SK-N-MC (cell line): ENCODE measurements at regions not wholly inside any gene's neighbourhood (a gene's known extent, or its start where the extent isn't known, plus 50 kb on each side); places are given as distances from the start of the nearest gene placed in this dataset.

ENCODE experiments used
- DNase-seq: peaks from one replicate; pipeline ENCODE4 v3.0.0-alpha.2; 2011; ENCODE audit warnings: low read depth, low spot score
- H3K27ac ChIP-seq: fragments of 200-600 bp; sonication (generic); 2 replicates; pipeline ENCODE4 v1.5.1; 2016; ENCODE audit warnings: mixed run types
- H3K36me3 ChIP-seq: fragments of 200-600 bp; sonication (generic); 2 replicates; pipeline ENCODE4 v1.6.1; 2017; ENCODE audit warnings: antibody characterized with exemption, low read length, mixed read lengths; ENCODE audit not compliant: insufficient read depth
- H3K4me3 ChIP-seq: fragments of 200-600 bp; sonication (generic); 2 replicates; pipeline ENCODE4 v1.5.1; 2016
- H3K9ac ChIP-seq: fragments of 200-600 bp; sonication (generic); 2 replicates; pipeline ENCODE4 v1.8.0; 2017; ENCODE audit warnings: mixed run types, mixed read lengths; ENCODE audit not compliant: insufficient read length
- H3K9me3 ChIP-seq: fragments of 200-600 bp; sonication (generic); 2 replicates; pipeline ENCODE4 v1.6.1; 2017; ENCODE audit warnings: low read depth, mild to moderate bottlenecking, antibody characterized with exemption, low read length, moderate library complexity, mixed read lengths
- EZH2 ChIP-seq: fragments of 200-600 bp; sonication (generic); IDR thresholded peaks from one replicate; pipeline ENCODE4 v1.6.1; 2017; ENCODE audit warnings: antibody characterized with exemption
- FOXP2 ChIP-seq: optimal IDR thresholded peaks from 2 replicates; pipeline ENCODE3; 2011; ENCODE audit warnings: mild to moderate bottlenecking, moderate library complexity; ENCODE audit not compliant: insufficient read depth; ENCODE audit errors: extremely low read length, control extremely low read depth
- POLR2AphosphoS5 ChIP-seq: IDR thresholded peaks from 2 replicates; pipeline ENCODE4 v1.6.1; 2012; ENCODE audit warnings: mild to moderate bottlenecking, low read depth, low read length, borderline replicate concordance

GRCh38 chr11:45384711-45385241, 98.6 kb upstream of the SYT13 start:
- TF ChIP-seq FOXP2 (no peak), EZH2 (no peak), POLR2AphosphoS5 (no peak)
- DNase-seq, result no peak
- no peaks in the 10 kb centered on the region for H3K9me3 ChIP-seq
- H3K36me3 ChIP-seq, result no peaks in the 10 kb centered on the region
- H3K27ac ChIP-seq, result no peak overlapping the region
- no peak overlapping the region for H3K9ac ChIP-seq
- H3K4me3 ChIP-seq, result no peak overlapping the region

DNA sequence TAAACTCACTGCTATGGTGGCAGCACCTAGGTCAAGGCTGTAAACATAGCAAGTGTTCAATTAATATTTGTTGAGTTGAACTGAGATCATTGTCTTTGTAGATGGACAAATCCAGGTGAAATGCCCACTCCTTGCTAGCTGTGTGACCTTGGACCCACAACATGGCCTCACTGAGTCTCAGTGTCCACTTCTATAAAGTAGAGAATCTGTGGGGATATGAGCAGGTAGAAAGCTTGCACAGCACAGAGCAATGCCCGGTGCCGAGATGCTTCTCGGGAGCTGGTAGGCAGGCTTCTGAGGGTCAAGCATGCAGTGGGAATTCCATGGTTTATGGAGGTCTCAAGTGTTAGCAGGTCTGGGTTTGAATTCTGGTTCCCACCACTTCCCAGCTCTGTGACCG, 97.9 kb upstream of the SYT13 start:
- Histone ChIP-seq H3K36me3 (no peaks in the 10 kb centered on the region), H3K4me3 (no peak overlapping the region), H3K9ac (no peak overlapping the region), H3K9me3 (no peaks in the 10 kb centered on the region), H3K27ac (no peak overlapping the region)
- DNase-seq, result no peak
- TF ChIP-seq EZH2 (no peak), POLR2AphosphoS5 (no peak), FOXP2 (no peak)

GRCh38 chr11:45383224-45383623, 97.1 kb upstream of the SYT13 start:
- no peak overlapping the region for H3K9ac ChIP-seq
- H3K9me3 ChIP-seq, result no peaks in the 10 kb centered on the region
- no peak for DNase-seq
- H3K36me3 ChIP-seq, result no peaks in the 10 kb centered on the region
- H3K27ac ChIP-seq, result no peak overlapping the region
- TF ChIP-seq EZH2 (no peak), FOXP2 (no peak), POLR2AphosphoS5 (no peak)
- no peak overlapping the region for H3K4me3 ChIP-seq

GRCh38 chr11:45382133-45382878, 96.2 kb upstream of the SYT13 start:
- no peak for DNase-seq
- TF ChIP-seq FOXP2, result no peak
- TF ChIP-seq POLR2AphosphoS5, result no peak
- no peak for TF ChIP-seq EZH2
- H3K9ac ChIP-seq, result no peak overlapping the region
- H3K36me3 ChIP-seq, result no peaks in the 10 kb centered on the region
- no peaks in the 10 kb centered on the region for H3K9me3 ChIP-seq
- H3K4me3 ChIP-seq, result no peak overlapping the region
- H3K27ac ChIP-seq, result no peak overlapping the region

DNA sequence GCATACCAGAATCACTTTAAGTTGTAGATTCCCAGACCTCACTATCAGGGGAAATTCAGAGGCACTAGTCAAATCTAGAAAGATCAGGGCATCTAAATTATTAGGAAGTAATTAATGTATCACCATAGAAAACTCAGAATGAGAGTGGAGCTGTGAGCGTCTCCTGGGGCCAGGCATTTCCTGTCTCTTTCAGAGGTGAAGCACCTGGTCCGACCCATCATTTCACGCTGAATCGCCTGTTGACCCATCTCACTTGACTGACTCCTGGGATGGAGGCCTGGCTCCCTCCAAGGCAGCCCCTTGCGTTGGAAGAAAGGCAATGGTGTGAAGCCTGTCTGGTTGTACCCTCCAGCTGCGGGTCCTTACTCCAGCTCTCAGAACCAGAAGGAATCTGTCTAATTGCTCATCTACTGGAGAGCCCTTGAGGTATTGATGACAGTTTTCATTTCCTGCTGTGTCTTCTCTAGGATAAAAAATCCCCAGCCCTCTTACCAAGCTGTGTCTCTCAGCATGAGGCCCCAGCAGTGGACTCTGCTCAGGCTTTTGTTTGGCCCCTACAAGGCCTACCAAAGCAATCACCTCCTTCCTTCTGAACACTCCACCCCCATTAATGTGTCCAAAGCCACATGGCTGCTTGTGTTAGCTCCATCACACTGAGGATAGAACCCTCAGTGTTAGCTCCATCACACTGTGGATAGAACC, 93.2 kb upstream of the SYT13 start:
- Histone ChIP-seq H3K36me3 (no peaks in the 10 kb centered on the region), H3K9ac (no peak overlapping the region), H3K9me3 (no peaks in the 10 kb centered on the region), H3K4me3 (no peak overlapping the region), H3K27ac (no peak overlapping the region)
- DNase-seq, result no peak
- TF ChIP-seq EZH2, result no peak
- TF ChIP-seq POLR2AphosphoS5, result no peak
- no peak for TF ChIP-seq FOXP2

GRCh38 chr11:45378516-45378915, 92.4 kb upstream of the SYT13 start:
- no peak for DNase-seq
- Histone ChIP-seq H3K36me3 (no peaks in the 10 kb centered on the region), H3K27ac (no peak overlapping the region), H3K4me3 (no peak overlapping the region), H3K9me3 (no peaks in the 10 kb centered on the region), H3K9ac (no peak overlapping the region)
- TF ChIP-seq EZH2 (no peak), POLR2AphosphoS5 (no peak), FOXP2 (no peak)

DNA sequence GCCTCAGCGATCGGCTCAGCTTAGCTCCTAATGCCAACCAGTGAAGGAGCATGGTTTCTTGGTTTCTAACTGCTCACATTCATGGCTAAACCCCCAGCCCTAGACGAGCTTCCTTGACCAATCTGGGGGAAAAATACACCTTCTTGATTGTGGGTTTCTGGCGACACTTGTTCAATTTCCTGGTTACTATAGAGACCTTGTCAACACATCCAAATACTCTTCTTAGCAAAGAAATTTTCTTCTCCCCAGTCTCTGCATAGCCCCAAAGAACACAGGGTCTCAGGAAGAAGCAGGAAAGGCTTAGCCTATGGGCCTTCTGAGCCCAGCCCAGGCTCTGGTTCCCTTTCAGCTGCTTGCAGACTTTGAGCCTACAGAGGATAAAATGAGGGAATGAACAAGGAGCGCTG, 88.5 kb upstream of the SYT13 start:
- Histone ChIP-seq H3K36me3 (no peaks in the 10 kb centered on the region), H3K4me3 (no peak overlapping the region), H3K27ac (no peak overlapping the region), H3K9me3 (no peaks in the 10 kb centered on the region), H3K9ac (no peak overlapping the region)
- DNase-seq, result no peak
- TF ChIP-seq EZH2 (no peak), POLR2AphosphoS5 (no peak), FOXP2 (no peak)

DNA sequence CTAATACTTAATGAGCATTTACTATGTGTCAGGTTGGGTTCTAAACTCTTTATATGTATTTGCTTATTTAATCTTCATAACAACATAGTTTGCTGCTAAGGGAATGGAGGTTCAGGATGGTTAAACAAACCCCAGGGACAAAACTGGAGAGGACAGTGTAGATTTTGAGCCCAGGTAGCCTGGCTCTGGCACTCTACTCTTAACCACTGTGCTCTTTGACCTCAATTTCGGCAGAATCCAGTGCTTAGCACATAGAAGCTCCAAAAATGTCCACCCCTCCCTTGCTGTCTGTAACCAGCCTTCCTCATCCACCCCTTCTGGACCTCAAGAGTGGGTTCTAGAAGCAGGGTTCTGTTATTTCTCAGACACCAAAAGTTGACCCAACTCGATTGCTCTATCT, 88.0 kb upstream of the SYT13 start:
- H3K27ac ChIP-seq, result no peak overlapping the region
- no peaks in the 10 kb centered on the region for H3K36me3 ChIP-seq
- H3K4me3 ChIP-seq, result no peak overlapping the region
- TF ChIP-seq POLR2AphosphoS5 (no peak), FOXP2 (no peak), EZH2 (no peak)
- H3K9ac ChIP-seq, result no peak overlapping the region
- no peaks in the 10 kb centered on the region for H3K9me3 ChIP-seq
- DNase-seq, result no peak
